Epithelial cell of esophagus (primary cell): ENCODE measurements at regions not wholly inside any gene's neighbourhood (a gene's known extent, or its start where the extent isn't known, plus 50 kb on each side); places are given as distances from the start of the nearest gene placed in this dataset.

Experiments
- DNase-seq: peaks from one replicate; pipeline ENCODE4 v3.0.0; 2010; ENCODE audit warnings: low read depth
- H3K4me3 ChIP-seq: 2 replicates; pipeline ENCODE4 v1.5.1; 2011; ENCODE audit warnings: mild to moderate bottlenecking, low read length, control low read depth
- TF ChIP-seq, protein P1 (sequence below): IDR thresholded peaks from 2 replicates; pipeline ENCODE4 v1.5.1; 2011; ENCODE audit warnings: low read depth, mild to moderate bottlenecking, low read length, control low read depth, inconsistent platforms; ENCODE audit not compliant: insufficient read depth; ENCODE audit errors: missing control alignments

DNA sequence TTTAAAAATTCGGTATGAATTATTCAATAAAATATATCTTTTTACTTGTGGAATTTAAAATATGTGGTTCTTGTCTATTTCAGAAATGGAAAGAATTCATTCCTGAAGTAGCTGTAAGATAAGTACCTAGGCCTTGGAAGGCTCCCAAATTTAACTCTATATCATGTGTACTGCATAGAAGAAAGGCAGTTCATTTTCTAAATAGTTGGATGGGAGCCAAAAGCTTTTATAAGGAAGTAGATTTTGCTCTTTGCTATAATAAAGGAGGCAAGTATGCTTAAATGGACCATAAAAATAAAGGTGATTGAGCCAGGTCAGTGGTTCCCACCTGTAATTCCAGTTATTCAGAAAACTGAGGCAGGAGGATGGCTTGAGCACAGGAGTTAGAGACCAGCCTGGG lies 187.5 kb downstream of the ATXN7L3B start:
- TF ChIP-seq, protein P1, sequence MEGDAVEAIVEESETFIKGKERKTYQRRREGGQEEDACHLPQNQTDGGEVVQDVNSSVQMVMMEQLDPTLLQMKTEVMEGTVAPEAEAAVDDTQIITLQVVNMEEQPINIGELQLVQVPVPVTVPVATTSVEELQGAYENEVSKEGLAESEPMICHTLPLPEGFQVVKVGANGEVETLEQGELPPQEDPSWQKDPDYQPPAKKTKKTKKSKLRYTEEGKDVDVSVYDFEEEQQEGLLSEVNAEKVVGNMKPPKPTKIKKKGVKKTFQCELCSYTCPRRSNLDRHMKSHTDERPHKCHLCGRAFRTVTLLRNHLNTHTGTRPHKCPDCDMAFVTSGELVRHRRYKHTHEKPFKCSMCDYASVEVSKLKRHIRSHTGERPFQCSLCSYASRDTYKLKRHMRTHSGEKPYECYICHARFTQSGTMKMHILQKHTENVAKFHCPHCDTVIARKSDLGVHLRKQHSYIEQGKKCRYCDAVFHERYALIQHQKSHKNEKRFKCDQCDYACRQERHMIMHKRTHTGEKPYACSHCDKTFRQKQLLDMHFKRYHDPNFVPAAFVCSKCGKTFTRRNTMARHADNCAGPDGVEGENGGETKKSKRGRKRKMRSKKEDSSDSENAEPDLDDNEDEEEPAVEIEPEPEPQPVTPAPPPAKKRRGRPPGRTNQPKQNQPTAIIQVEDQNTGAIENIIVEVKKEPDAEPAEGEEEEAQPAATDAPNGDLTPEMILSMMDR, result no peak
- no peak for DNase-seq

DNA sequence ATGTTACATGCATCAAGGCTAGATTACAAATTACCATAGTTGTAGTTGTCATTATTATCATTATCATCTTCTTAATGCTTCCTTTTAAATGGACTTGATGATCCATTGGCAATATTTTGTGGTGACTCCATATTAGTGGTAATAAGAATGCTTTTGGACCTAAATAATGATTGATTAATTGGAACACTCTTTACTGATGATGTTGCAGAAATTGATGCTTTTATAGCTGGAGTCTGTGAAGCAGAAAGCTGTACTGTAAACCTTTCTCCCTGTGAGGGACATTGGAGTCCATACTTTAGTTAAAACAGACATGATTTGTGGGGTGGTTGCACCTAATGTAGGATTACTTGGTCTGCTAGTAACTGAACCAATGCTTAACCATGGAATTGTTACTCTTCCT lies 190.4 kb downstream of the ATXN7L3B start:
- no peak for DNase-seq
- H3K4me3 ChIP-seq, result no peak overlapping the region
- TF ChIP-seq, protein P1, result no peak

More for the DNA sequence above, 187.5 kb downstream of the ATXN7L3B start:
- no peak overlapping the region for H3K4me3 ChIP-seq

DNA sequence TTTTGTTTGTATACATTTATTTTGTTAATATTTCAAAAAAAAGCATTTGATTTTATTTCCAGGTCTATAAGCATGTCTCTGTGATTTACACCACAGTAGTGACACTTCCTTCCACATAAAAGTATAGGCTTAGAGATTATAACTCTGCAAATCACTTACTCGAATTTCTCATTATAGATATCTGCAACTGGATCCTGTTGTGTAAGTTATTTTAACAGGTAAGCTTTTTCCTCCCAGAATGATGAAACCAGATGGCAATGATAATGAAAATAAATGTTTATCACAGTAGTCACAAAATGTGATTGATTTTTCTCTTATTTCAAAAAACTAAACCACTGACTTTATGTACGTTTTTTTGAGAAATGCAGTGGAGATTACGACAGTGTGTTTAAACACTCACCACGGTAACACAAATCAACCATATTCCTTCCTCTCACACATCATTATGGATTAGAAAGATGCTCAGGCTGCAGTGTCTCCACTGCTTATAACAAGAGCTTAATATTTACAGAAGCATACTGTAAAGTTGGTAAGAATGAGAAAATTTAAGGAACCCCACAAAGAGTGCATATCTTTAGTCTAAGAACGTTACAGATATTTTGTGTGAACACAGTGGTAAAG lies 194.6 kb downstream of the ATXN7L3B start:
- no peak for DNase-seq
- TF ChIP-seq, protein P1, result no peak
- no peak overlapping the region for H3K4me3 ChIP-seq

DNA sequence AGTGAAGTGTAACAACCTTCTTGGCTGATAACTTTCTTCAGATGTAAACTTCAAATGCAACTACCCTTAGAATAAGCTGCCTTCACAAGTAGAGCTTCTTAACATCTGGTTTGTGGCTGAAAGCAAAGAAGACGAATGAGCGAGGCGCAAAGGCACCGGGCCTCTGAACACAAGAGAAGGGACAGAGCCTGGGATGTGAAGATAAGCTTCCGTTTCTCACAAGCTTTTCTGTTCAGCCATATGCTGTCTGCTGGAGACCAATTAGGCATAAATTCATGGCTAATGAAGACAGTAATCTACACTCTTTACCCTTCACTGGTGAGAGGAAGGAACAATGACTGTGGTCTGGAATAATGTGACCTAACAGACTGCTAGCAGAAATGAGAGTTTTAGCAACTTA lies 195.2 kb downstream of the ATXN7L3B start:
- TF ChIP-seq, protein P1, result no peak
- no peak for DNase-seq
- no peak overlapping the region for H3K4me3 ChIP-seq

DNA sequence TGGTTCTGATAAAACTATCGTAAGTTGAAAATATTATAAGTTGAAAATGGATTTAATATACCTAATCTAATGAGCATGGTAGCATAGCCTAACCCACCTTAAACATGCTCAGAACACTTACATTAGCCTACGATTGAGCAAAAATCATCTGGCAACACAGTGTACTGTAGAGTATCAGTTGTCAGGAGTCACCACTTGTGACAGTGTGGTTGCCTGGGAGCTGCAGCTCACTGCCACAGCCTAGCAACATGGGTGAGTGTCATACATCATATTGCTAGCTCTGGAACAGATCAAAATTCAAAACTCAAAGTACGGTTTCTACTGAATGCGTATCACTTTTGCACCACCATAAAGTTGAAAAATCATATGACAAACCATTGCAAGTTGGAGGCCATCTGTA lies 203.5 kb downstream of the ATXN7L3B start:
- TF ChIP-seq, protein P1, result no peak
- H3K4me3 ChIP-seq, result no peak overlapping the region
- no peak for DNase-seq

DNA sequence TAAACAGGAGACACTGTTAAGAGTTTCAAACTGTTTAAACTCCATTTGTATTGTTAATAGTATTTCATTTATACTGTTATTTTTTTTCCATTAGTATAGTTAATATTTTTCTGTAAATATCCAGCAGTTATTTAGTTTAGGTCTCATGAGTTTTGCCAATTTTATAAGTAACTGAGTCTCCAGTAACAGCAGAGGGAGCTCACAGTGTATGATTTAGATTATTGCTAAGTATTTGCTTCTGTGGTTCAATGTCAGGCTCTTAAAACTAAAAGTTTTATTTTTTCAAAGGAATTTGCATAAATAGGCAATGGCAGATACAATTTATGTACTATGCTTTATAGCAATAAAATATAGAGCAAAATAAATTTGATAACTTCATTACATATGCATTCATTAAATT lies 209.7 kb downstream of the ATXN7L3B start:
- TF ChIP-seq, protein P1, result peak; percentile 25
- peak; percentile 16 for DNase-seq
- no peak overlapping the region for H3K4me3 ChIP-seq

DNA sequence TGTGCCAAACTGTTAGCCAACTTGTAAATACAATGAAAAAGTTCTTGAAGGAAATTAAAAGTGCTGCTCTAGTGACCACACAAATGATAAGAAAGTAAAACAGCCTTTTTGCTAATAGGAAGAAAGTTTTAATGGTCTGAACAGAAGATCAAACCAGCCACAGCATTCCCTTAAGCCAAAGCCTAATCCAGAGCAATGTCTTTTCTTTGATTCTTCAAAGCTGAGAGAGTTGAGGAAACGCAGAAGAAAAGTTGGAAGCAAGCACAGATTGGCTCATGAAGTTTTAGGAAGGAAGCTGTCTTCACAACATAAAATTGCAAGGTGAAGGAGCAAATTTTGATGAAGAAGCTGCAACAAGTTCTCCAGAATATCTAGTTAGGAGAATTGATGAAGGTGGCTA lies 213.8 kb downstream of the ATXN7L3B start:
- TF ChIP-seq, protein P1, result no peak
- H3K4me3 ChIP-seq, result no peak overlapping the region
- no peak for DNase-seq
